ENCODE measurements at regions not wholly inside any gene's neighbourhood (a gene's known extent, or its start where the extent isn't known, plus 50 kb on each side); places are given as distances from the start of the nearest gene placed in this dataset.

- TF ChIP-seq, protein P1, sequence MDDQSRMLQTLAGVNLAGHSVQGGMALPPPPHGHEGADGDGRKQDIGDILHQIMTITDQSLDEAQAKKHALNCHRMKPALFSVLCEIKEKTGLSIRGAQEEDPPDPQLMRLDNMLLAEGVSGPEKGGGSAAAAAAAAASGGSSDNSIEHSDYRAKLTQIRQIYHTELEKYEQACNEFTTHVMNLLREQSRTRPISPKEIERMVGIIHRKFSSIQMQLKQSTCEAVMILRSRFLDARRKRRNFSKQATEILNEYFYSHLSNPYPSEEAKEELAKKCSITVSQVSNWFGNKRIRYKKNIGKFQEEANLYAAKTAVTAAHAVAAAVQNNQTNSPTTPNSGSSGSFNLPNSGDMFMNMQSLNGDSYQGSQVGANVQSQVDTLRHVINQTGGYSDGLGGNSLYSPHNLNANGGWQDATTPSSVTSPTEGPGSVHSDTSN (CRISPR knock-in tag; IDR thresholded peaks at IDR 0.05), result no peak
- TF ChIP-seq REPIN1 (tag by site-specific recombination; IDR thresholded peaks at IDR 0.05; ENCODE audit: low read depth), result no peak
- no peak for TF ChIP-seq TCF7L2 (IDR thresholded peaks at IDR 0.05; ENCODE audit: borderline replicate concordance, low read depth, low read length)
- TF ChIP-seq, protein P2, sequence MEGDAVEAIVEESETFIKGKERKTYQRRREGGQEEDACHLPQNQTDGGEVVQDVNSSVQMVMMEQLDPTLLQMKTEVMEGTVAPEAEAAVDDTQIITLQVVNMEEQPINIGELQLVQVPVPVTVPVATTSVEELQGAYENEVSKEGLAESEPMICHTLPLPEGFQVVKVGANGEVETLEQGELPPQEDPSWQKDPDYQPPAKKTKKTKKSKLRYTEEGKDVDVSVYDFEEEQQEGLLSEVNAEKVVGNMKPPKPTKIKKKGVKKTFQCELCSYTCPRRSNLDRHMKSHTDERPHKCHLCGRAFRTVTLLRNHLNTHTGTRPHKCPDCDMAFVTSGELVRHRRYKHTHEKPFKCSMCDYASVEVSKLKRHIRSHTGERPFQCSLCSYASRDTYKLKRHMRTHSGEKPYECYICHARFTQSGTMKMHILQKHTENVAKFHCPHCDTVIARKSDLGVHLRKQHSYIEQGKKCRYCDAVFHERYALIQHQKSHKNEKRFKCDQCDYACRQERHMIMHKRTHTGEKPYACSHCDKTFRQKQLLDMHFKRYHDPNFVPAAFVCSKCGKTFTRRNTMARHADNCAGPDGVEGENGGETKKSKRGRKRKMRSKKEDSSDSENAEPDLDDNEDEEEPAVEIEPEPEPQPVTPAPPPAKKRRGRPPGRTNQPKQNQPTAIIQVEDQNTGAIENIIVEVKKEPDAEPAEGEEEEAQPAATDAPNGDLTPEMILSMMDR (tag by site-specific recombination; IDR thresholded peaks at IDR 0.05), result no peak
- TF ChIP-seq ZNF76 (tag by site-specific recombination; IDR thresholded peaks at IDR 0.05; ENCODE audit: borderline replicate concordance, low read depth), result no peak
- TF ChIP-seq ZNF140 (tag by site-specific recombination; IDR thresholded peaks at IDR 0.05), result no peak
- TF ChIP-seq ZBTB17 (tag by site-specific recombination; IDR thresholded peaks at IDR 0.05), result no peak
- no peak for TF ChIP-seq REST (tag by site-specific recombination; IDR thresholded peaks at IDR 0.05)
- TF ChIP-seq ZNF433 (tag by site-specific recombination; IDR thresholded peaks at IDR 0.05; ENCODE audit: low read depth), result no peak
- TF ChIP-seq ZNF670 (tag by site-specific recombination; IDR thresholded peaks at IDR 0.05; ENCODE audit: low read depth), result no peak
- no peak for TF ChIP-seq ZNF174 (tag by site-specific recombination; IDR thresholded peaks at IDR 0.05)
- TF ChIP-seq INSM2 (tag by site-specific recombination; IDR thresholded peaks at IDR 0.05), result no peak
- no peak for TF ChIP-seq TSHZ1 (tag by site-specific recombination; IDR thresholded peaks at IDR 0.05; ENCODE audit: borderline replicate concordance)
- TF ChIP-seq, protein P3, sequence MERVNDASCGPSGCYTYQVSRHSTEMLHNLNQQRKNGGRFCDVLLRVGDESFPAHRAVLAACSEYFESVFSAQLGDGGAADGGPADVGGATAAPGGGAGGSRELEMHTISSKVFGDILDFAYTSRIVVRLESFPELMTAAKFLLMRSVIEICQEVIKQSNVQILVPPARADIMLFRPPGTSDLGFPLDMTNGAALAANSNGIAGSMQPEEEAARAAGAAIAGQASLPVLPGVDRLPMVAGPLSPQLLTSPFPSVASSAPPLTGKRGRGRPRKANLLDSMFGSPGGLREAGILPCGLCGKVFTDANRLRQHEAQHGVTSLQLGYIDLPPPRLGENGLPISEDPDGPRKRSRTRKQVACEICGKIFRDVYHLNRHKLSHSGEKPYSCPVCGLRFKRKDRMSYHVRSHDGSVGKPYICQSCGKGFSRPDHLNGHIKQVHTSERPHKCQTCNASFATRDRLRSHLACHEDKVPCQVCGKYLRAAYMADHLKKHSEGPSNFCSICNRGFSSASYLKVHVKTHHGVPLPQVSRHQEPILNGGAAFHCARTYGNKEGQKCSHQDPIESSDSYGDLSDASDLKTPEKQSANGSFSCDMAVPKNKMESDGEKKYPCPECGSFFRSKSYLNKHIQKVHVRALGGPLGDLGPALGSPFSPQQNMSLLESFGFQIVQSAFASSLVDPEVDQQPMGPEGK (tag by site-specific recombination; IDR thresholded peaks at IDR 0.05), result no peak
Measured at GRCh38 chr11:110947096-110947495, 234.9 kb upstream of the ARHGAP20 start.
